Ovary (tissue), 3 donors: ENCODE measurements at regions not wholly inside any gene's neighbourhood (a gene's known extent, or its start where the extent isn't known, plus 50 kb on each side); places are given as distances from the start of the nearest gene placed in this dataset.

Source experiments
- EP300 ChIP-seq: sonication (generic); formaldehyde crosslinking; IDR thresholded peaks from one replicate; pipeline ENCODE4 v1.6.1; 2017; ENCODE audit warnings: antibody characterized with exemption
- POLR2A ChIP-seq: fragments of 450-650 bp; IDR thresholded peaks from one replicate; pipeline ENCODE4 v1.6.1; 2017; ENCODE audit warnings: antibody characterized with exemption, mild to moderate bottlenecking, moderate library complexity
- TF ChIP-seq, protein P1 (sequence below), 3 donors: fragments of 450-650 bp in 2 of 3; fragments of 200-600 bp in 1 of 3; IDR thresholded peaks; one replicate each; pipeline versions ENCODE4 v1.5.1 to v1.8.0; 2016 to 2022; ENCODE audit warnings: antibody characterized with exemption in 3 of 3, mild to moderate bottlenecking in 1 of 3
- donor health status: DM: no; HTN: no; CAD: no.

DNA sequence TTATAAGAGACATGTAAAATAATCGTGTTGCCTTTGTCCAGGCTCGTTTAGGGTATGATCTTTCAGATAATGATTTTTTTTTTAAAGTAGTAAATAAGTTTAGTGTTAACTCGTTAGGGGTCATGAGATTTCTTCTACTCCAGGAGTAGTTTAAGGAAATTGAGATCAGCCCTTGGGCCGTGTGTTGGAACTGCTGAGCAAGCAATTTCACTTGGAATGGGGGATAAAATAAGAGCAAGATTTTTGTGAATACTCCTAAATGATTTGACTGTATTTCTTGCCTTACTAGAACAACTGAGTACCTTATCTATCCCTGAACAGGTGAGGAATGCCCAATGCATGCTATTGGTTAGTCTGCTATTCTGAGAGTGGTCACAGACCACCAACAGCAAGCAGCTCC lies 102.2 kb upstream of the SERPINE2 start:
- TF ChIP-seq, protein P1, sequence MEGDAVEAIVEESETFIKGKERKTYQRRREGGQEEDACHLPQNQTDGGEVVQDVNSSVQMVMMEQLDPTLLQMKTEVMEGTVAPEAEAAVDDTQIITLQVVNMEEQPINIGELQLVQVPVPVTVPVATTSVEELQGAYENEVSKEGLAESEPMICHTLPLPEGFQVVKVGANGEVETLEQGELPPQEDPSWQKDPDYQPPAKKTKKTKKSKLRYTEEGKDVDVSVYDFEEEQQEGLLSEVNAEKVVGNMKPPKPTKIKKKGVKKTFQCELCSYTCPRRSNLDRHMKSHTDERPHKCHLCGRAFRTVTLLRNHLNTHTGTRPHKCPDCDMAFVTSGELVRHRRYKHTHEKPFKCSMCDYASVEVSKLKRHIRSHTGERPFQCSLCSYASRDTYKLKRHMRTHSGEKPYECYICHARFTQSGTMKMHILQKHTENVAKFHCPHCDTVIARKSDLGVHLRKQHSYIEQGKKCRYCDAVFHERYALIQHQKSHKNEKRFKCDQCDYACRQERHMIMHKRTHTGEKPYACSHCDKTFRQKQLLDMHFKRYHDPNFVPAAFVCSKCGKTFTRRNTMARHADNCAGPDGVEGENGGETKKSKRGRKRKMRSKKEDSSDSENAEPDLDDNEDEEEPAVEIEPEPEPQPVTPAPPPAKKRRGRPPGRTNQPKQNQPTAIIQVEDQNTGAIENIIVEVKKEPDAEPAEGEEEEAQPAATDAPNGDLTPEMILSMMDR (IDR thresholded peaks at IDR 0.05): no peak
- TF ChIP-seq POLR2A (no peak), EP300 (no peak)
